A172 (cell line): ENCODE measurements at regions not wholly inside any gene's neighbourhood (a gene's known extent, or its start where the extent isn't known, plus 50 kb on each side); places are given as distances from the start of the nearest gene placed in this dataset.
"Not testable (repeated sequence)": the region's sequence is repeated elsewhere in the genome, so short reads cannot be mapped to it uniquely, and the experiment has no call there.

Experiments used
- DNase-seq: peaks from one replicate; pipeline ENCODE4 v3.0.0-alpha.2; 2015; ENCODE audit warnings: low spot score

DNA sequence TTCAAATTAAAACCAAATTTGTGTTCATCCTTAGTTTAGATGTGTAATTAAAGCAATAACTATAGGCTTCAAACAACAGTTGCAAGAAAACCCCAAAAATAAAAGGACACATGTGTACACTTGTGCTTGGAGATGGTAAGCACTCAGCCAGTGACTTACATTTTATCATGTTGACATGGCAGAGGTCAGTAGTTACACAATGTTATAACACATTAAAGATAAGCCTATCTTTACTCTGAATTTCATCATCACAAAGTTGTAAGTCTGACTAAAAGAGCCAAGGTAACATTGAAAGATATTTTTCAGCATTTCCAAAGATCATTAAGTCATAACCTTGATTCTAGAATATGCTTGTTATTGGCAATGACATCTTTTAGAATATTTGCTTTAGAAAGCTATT lies 98.5 kb upstream of the PNPLA4 start:
- DNase-seq, result no peak

DNA sequence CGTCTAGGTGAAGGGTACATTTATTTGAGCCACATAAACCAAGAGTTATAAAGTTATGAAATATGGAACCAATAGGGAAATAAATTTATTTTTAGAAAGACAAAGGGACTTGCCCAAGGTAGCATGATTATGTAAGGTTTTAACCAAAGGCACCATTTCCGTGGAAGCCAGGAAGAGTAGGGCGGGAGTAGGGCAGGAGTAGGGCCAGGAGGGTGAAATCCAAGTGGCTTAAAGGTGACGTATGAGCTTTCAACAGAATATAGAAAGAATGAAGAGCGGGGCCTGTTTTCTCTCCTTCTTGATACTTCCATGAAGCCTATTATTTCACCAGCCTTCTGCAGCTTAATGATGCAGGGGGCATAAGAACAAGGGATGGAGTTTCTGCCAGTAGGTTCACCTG lies 91.7 kb upstream of the PNPLA4 start:
- no peak for DNase-seq

DNA sequence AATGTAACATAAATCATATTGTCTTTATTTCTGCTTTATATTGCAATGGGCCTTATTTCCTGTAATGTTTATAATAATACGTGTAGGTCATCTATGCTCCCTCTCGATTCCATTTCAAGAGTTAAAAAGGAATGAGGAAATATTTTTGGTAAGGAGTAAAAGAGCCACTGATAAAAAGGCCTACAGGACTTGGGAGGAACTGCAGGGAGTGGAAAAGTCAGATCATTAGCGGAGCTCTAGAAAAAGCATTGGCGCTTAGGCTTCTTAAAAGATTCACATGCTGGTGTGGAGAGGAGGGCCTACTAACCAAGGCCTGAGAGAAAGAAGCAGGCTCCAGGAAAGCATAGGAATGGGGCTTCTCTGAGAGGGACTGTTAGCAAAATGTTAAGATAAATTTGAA lies 82.9 kb upstream of the PNPLA4 start:
- no peak for DNase-seq

DNA sequence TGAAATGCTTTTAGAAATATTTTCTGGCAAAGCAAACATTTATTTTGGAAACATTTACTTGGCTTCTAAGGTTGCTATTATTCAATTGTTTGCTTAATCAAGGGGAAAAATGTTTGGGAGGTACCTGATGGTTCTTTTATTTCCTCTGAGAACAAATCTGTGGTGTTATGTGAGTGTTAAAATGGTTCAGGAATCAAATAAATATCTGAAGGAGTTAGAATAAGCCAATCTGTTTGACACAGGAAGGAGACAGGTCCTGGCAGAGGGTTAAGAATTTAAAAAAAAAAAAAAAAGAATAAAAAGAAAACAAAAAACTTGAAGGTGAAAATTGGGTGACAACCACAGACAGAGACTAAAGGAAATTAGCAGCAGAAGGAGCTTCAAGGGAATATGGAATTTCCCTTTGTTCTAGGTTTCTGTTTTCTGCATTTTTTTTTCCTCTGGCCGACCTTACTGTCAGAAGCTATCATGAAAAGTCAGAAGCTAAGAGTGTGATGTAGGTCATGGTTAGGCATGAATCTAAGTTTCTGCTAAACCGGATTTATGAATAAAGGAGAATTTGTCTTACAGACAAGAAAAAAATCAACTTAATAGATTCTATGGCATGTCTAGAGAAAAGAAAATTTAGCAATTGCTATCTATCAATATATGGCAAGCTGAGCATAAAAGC lies 78.6 kb upstream of the PNPLA4 start:
- DNase-seq, result no peak

DNA sequence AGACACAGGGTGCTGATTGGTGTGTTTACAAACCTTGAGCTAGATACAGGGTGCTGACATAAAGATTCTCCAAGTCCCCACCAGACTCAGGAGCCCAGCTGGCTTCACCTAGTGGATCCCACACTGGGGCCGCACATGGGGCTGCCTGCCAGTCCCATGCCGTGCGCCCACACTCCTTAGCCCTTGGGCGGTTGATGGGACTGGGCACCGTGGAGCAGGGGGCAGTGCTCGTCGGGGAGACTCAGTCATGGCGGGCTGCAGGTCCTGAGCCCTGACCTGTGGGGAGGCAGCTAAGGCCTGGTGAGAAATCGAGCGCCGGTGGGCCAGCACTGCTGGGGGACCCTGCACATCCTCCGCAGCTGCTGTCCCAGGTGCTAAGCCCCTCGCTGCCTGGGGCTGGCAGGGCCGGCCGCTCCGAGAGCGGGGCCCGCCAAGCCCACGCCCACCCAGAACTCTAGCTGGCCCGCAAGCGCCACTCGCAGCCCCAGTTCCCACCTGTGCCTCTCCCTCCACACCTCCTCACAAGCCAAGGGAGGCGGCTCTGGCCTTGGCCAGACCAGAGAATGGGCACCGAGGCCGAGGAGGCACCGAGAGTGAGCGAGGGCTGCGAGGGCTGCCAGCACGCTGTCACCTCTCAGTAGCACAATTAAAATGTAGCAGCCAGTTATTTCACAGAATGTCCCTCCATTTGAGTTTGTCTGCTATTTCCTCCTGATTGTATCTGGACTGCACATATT lies 76.1 kb upstream of the PNPLA4 start:
- no peak for DNase-seq

DNA sequence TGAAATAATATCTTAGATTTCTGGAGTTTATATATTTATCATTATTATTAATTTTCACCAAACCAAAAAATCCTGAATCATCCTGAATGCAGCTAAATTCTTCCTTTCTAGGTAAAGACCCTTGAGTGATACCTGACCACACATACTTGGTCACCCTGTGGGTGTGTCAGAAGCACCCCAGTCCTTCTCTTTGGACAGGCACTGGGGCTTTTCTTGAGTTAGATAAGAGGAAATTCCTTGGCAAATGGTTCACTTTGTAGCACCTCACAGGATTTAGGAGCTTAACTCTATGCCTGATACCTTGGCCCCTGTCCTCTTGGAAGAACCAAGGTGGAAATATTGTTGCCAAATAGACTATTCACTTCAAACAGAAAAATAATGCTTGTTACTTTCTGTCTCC lies 69.6 kb upstream of the PNPLA4 start:
- DNase-seq, result no peak

DNA sequence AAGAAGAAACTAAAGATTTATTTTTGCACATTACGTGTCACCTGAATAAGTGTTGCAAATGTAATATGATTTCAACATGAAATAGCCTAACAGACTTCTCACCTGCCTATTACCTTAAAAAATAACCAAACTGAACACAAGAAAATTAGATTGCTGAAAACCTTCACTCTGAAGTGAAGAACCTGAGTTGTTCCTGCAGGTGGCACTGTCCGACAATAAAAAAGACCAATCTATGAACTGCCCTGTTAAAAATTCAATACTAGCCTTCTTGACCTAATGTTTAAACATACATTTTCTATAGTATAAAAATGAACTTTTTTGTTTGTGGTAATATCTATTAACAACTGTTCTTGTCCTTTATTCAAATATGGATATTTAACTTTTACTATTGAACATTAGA lies 69.2 kb upstream of the PNPLA4 start:
- DNase-seq, result peak; percentile 26

DNA sequence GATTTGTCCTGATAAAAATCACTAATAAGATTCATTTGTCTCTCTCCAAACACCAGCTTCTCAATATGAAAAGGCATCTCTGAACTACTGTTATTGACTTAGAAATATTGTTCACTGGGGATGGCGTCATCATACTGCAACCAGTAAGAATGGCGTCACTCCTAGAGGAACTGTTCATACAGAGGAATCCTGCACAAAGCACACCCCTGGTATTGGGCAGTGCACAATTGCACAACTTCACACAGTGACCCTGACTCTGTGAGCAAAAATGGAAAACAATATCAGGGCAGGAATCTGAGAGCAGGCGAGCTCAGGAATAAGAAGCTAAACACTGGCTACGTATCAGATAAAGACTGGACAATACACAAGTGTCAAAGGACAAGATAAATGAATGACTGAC lies 66.7 kb upstream of the PNPLA4 start:
- no peak for DNase-seq

DNA sequence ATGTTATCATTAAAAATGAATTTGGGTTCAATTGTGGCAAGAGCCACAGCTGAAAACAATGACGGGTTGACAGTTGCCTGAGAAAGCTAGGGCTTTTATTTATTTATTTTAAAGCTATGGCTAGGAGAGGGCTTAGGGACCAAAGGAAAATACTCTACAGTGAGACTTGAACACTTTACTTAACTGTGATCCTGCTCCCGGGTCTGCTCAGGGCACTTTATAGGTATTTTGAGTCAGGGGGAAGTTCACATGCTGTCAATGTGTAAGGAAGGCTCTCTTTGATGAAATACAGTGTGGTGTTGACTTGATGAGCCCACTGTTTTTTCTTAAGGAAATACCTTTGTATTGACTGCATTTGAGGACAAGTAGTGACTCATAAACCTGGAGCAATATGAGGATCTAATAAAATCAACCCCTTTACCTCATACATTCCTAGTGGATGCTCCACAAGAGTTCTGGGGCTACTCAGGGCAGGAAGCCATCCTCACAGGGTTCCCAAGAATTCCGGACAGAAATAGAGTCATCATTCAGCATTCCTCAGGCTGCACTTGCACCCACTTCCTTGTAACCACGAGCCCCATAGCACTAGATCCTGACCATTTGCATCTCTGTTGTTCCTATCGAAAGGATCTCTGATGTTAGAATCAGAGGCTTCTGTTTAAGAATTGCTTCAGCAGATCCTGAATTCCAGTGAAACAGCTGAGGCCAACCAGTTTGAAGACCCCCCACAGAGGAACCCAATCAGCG lies 61.0 kb upstream of the PNPLA4 start:
- DNase-seq, result peak; percentile 62

DNA sequence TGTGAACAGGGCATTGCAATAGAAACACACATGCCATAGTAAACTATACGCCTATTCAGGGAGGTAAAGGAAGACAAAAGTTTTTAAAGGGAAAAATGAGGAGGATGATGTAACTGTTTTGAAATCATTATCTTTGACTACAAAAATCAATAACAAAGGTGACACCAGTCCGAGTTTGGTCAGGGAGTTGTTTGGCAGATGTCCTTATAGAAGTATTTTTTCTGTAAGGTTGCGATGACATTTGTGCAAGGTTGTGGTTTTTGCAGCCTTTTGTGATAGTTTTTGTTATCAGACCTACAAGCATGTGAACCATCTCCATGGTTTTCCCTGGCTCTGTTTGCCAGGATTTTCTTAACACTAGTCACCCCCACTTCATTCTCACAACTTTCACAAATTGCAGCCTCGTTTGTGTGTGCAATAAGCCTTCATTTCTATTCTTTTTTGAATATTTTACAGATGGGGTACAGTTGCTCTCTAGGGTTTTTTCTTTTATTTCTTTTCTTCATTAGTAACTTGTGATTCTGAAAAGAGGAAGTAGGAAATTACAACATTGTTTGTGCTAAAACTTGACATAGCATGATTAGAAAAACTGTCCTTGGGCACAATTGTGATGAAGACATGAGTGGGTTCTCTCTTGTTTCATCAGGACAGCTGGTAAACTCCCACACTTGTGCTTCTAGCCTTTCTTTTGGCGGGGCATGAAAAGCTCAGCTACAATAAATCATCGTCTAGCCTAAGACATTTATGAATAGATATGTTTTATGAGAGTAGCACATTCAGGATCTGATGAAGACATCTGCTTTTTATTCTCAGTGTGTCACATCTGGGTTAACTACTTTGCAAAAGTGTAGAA lies 60.2 kb upstream of the PNPLA4 start:
- peak; percentile 7 for DNase-seq

DNA sequence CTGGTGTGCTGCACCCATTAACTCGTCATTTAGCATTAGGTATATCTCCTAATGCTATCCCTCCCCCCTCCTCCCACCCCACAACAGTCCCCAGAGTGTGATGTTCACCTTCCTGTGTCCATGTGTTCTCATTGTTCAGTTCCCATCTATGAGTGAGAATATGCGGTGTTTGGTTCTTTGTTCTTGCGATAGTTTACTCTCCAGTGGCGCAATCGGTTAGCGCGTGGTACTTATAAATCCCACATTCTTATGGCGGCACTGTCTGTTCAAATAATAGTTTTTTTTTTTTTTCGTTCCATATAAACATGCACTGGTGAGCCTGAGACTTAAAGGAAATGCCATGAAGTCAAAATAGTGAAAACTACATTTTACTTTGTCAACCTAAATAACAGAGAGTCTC lies 59.5 kb upstream of the PNPLA4 start:
- not testable (repeated sequence) for DNase-seq

DNA sequence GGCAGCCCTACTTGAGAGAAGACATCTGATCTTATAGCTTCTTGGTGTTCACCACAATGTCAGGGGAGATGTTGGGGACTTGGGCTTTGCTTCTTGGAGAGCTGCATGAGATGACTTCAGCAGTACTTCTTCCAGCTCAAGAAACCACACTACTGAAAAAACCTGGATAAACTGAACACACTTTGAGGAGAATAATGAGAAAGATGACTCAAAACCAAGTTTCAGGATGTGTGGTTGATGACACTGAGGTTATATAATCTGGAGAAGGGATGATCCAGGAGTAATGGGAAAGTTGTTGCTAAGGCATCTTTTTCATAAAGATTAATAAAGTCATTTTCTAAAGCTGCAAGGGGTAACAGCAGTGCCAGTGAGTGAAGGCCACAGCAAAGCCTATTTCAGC lies 58.4 kb upstream of the PNPLA4 start:
- peak; percentile 6 for DNase-seq

DNA sequence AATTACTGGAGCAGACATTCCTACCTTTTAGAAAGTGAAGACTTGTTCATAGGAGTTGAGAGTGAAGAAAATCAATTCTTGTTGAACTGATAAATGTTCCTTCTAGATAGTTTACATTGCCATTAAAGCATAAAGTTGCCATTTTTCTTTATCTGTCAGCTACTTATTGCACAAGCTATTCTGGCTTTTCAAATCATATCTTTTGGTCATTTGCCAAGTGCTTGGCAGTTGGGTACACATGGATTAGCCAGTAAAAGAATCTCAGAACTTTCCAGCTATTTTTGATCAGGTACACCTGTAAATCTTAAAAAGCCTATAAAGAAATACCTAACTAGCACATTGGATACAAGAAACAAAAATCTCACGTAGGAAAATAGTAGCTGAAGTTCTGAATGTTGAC lies 56.4 kb upstream of the PNPLA4 start:
- DNase-seq, result no peak
